ENCODE measurements at regions not wholly inside any gene's neighbourhood (a gene's known extent, or its start where the extent isn't known, plus 50 kb on each side); places are given as distances from the start of the nearest gene placed in this dataset.

GRCh38 chr21:16536643-16537434 lies 807.1 kb downstream of the USP25 start:
- TF ChIP-seq CTCF (conservative IDR thresholded peaks at IDR 0.05; ENCODE audit: low read depth, low read length): no peak
- no peak for TF ChIP-seq EZH2 (IDR thresholded peaks at IDR 0.05; ENCODE audit: borderline replicate concordance, low read depth, low read length, poor library complexity, severe bottlenecking)

All from A673 (cell line).